ENCODE measurements at regions not wholly inside any gene's neighbourhood (a gene's known extent, or its start where the extent isn't known, plus 50 kb on each side); places are given as distances from the start of the nearest gene placed in this dataset.

- no peak for TF ChIP-seq POGK (CRISPR knock-in tag; conservative IDR thresholded peaks at IDR 0.05)
These were observed 125.5 kb upstream of the TMEM170B start (continued) for GRCh38 chr6:11412011-11412424.

- in situ Hi-C loops (cut with HindIII; ENCODE audit: extremely low pct_ligation_motif_present, low pct_unique_long_range_greater_than_20kb): no loop called here
- Histone ChIP-seq H3K9ac (ENCODE audit: insufficient read depth, low read depth, low read length) (no peak overlapping the region), H4K20me1 (ENCODE audit: insufficient read depth, low read length) (no peaks in the 10 kb centered on the region), H3K4me2 (ENCODE audit: low read depth, low read length) (no peak overlapping the region), H3K27ac (ENCODE audit: extremely low read length, insufficient read depth, low read length) (no peak overlapping the region), H2AFZ (ENCODE audit: low read length) (no peak overlapping the region), H3K27me3 (ENCODE audit: control insufficient read depth in 1 of 2, insufficient read depth in 2 of 2, low read length in 2 of 2) (no peaks in the 10 kb centered on the region), H3K4me3 (replicated peaks in 1 of 3; ENCODE audit: insufficient read depth in 1 of 3, low read depth in 2 of 3, low read length in 3 of 3) (no peak overlapping the region), H3K36me3 (replicated peaks in 1 of 2; ENCODE audit: control insufficient read depth in 1 of 2, insufficient read depth in 2 of 2, low read length in 2 of 2) (no peaks in the 10 kb centered on the region), H3K4me1 (ENCODE audit: insufficient read depth, low read length) (peaks cover 35% of the 10 kb centered on the region), H3K79me2 (ENCODE audit: insufficient read depth, low read length) (no peaks in the 10 kb centered on the region), H3K9me3 (ENCODE audit: low read length) (no peaks in the 10 kb centered on the region)
- POLR2A ChIA-PET: no interaction called here
- intact Hi-C loops (cut with micrococcal nuclease; ENCODE audit: unreplicated experiment): no loop called here
- DNase-seq (ENCODE audit: low spot score) (no peak), ATAC-seq (no peak), FAIRE-seq (no peak)
- WGBS (ENCODE audit: low lambda C conversion rate): 97% methylated on average over 3 of the region's 3 CpGs
- CTCF ChIA-PET (ENCODE audit: low intra/inter-chr PET ratio, low total read pairs): no interaction called here
- no TSS peak for BruUV-seq (replicated peaks)
- TF ChIP-seq KDM4B (CRISPR knock-in tag; IDR thresholded peaks at IDR 0.05) (no peak), ZNF646 (CRISPR knock-in tag; IDR thresholded peaks at IDR 0.05) (no peak), CEBPG (CRISPR knock-in tag; IDR thresholded peaks at IDR 0.05) (no peak), RAD51 (IDR thresholded peaks at IDR 0.05; ENCODE audit: borderline replicate concordance) (no peak), TIGD3 (CRISPR knock-in tag; IDR thresholded peaks at IDR 0.05; ENCODE audit: borderline replicate concordance) (no peak), HMG20B (CRISPR knock-in tag; conservative IDR thresholded peaks at IDR 0.05) (no peak), ZNF441 (CRISPR knock-in tag; IDR thresholded peaks at IDR 0.05; ENCODE audit: borderline replicate concordance) (no peak), ZNF710 (CRISPR knock-in tag; IDR thresholded peaks at IDR 0.05; ENCODE audit: borderline replicate concordance) (no peak), CBX2 (IDR thresholded peaks at IDR 0.05; ENCODE audit: low read depth, low read length) (no peak), CBX2 (CRISPR knock-in tag; IDR thresholded peaks at IDR 0.05; ENCODE audit: low read depth) (no peak), KMT2A (CRISPR knock-in tag; IDR thresholded peaks at IDR 0.05) (no peak), ZNF264 (CRISPR knock-in tag; IDR thresholded peaks at IDR 0.05) (no peak)
These were observed 126.0 kb upstream of the TMEM170B start for GRCh38 chr6:11411593-11411992.

All from HepG2 (cell line).